Neural progenitor cell (in vitro differentiated cells): ENCODE measurements at regions not wholly inside any gene's neighbourhood (a gene's known extent, or its start where the extent isn't known, plus 50 kb on each side); places are given as distances from the start of the nearest gene placed in this dataset.

ENCODE experiments used
- DNase-seq: peaks from one replicate; pipeline ENCODE4 v3.0.0-alpha.2; 2016; ENCODE audit warnings: low spot score
- H2AFZ ChIP-seq: fragments of 200-600 bp; sonication (generic); replicated peaks from 2 replicates; pipeline ENCODE4 v1.6.1; 2016; ENCODE audit warnings: antibody characterized with exemption
- H3F3A ChIP-seq: fragments of 200-600 bp; sonication (generic); 2 replicates; pipeline ENCODE4 v1.6.1; 2016; ENCODE audit warnings: antibody characterized with exemption, low read depth
- H3K27ac ChIP-seq: fragments of 200-600 bp; sonication (generic); 2 replicates; pipeline ENCODE4 v1.5.1; 2016; ENCODE audit warnings: mild to moderate bottlenecking
- H3K27me3 ChIP-seq: fragments of 200-600 bp; sonication (generic); 2 replicates; pipeline ENCODE4 v1.6.1; 2016; ENCODE audit warnings: mild to moderate bottlenecking, moderate library complexity
- H3K36me3 ChIP-seq: fragments of 200-600 bp; sonication (generic); 2 replicates; pipeline ENCODE4 v1.5.1; 2016
- H3K4me1 ChIP-seq: fragments of 200-600 bp; sonication (generic); 2 replicates; pipeline ENCODE4 v1.6.1; 2016; ENCODE audit warnings: mixed run types
- H3K4me2 ChIP-seq: fragments of 200-600 bp; sonication (generic); 2 replicates; pipeline ENCODE4 v1.6.1; 2016
- H3K4me3 ChIP-seq: fragments of 200-600 bp; sonication (generic); 2 replicates; pipeline ENCODE4 v1.5.1; 2016
- H3K79me2 ChIP-seq: fragments of 200-600 bp; sonication (generic); 2 replicates; pipeline ENCODE4 v1.6.1; 2016; ENCODE audit warnings: low read depth
- H3K9ac ChIP-seq: fragments of 200-600 bp; sonication (generic); 2 replicates; pipeline ENCODE4 v1.6.1; 2016
- H3K9me3 ChIP-seq: fragments of 200-600 bp; sonication (generic); 2 replicates; pipeline ENCODE4 v1.5.1; 2016; ENCODE audit warnings: low read depth
- H4K20me1 ChIP-seq: fragments of 200-600 bp; sonication (generic); 2 replicates; pipeline ENCODE4 v1.6.1; 2016; ENCODE audit warnings: low read depth
- H3K27ac Mint-ChIP-seq: 3 replicates; pipeline ENCODE4 v1.8.0; 2021; ENCODE audit warnings: mixed read lengths
- H3K27me3 Mint-ChIP-seq: 2 replicates; pipeline ENCODE4 v1.8.0; 2022; ENCODE audit warnings: low read depth, mild to moderate bottlenecking, inconsistent platforms, moderate library complexity, mixed read lengths; ENCODE audit not compliant: insufficient read depth
- H3K36me3 Mint-ChIP-seq: 3 replicates; pipeline ENCODE4 v1.8.0; 2021; ENCODE audit warnings: mixed read lengths
- H3K4me1 Mint-ChIP-seq: 3 replicates; pipeline ENCODE4 v1.8.0; 2021; ENCODE audit warnings: mixed read lengths
- H3K4me3 Mint-ChIP-seq: 3 replicates; pipeline ENCODE4 v1.8.0; 2021; ENCODE audit warnings: mild to moderate bottlenecking, moderate library complexity, mixed read lengths
- H3K9me3 Mint-ChIP-seq: 3 replicates; pipeline ENCODE4 v1.8.0; 2020; ENCODE audit warnings: mixed read lengths
- CTCF ChIP-seq: fragments of 200-600 bp; sonication (generic); IDR thresholded peaks from 2 replicates; pipeline ENCODE4 v1.5.1; 2017; ENCODE audit warnings: antibody characterized with exemption, mild to moderate bottlenecking
- EZH2 ChIP-seq: fragments of 200-600 bp; sonication (generic); IDR thresholded peaks from 2 replicates; pipeline ENCODE4 v1.6.1; 2017; ENCODE audit warnings: antibody characterized with exemption, mild to moderate bottlenecking, moderate library complexity
- EZH2phosphoT487 ChIP-seq: fragments of 200-600 bp; sonication (generic); IDR thresholded peaks from 2 replicates; pipeline ENCODE4 v1.6.1; 2017; ENCODE audit warnings: antibody characterized with exemption

- Histone ChIP-seq H2AFZ (no peak overlapping the region), H3K27ac (no peak overlapping the region), H3K4me3 (no peak overlapping the region), H3K9ac (no peak overlapping the region), H3K36me3 (no peaks in the 10 kb centered on the region), H3K4me1 (no peaks in the 10 kb centered on the region), H3K4me2 (no peak overlapping the region), H3F3A (no peaks in the 10 kb centered on the region), H4K20me1 (no peaks in the 10 kb centered on the region), H3K27me3 (no peaks in the 10 kb centered on the region), H3K9me3 (no peaks in the 10 kb centered on the region), H3K79me2 (no peaks in the 10 kb centered on the region)
- TF ChIP-seq CTCF = no peak
- H3K4me1 Mint-ChIP-seq = no peaks in the 10 kb centered on the region
- no peak for DNase-seq
- H3K4me3 Mint-ChIP-seq = no peak overlapping the region
- no peaks in the 10 kb centered on the region for H3K27me3 Mint-ChIP-seq
- no peaks in the 10 kb centered on the region for H3K9me3 Mint-ChIP-seq
- H3K36me3 Mint-ChIP-seq = no peaks in the 10 kb centered on the region
- H3K27ac Mint-ChIP-seq = no peak overlapping the region
Observed at GRCh38 chr12:73547421-73547820, 990.2 kb upstream of the ATXN7L3B start.

- no peaks in the 10 kb centered on the region for H3K27me3 Mint-ChIP-seq
- no peak for TF ChIP-seq EZH2
- Histone ChIP-seq H3K4me1 (no peaks in the 10 kb centered on the region), H3K9ac (no peak overlapping the region), H3K27me3 (no peaks in the 10 kb centered on the region), H3F3A (no peaks in the 10 kb centered on the region), H3K9me3 (no peaks in the 10 kb centered on the region), H3K27ac (no peak overlapping the region), H4K20me1 (no peaks in the 10 kb centered on the region), H3K4me3 (no peak overlapping the region), H3K4me2 (no peak overlapping the region), H3K36me3 (no peaks in the 10 kb centered on the region), H3K79me2 (no peaks in the 10 kb centered on the region), H2AFZ (no peak overlapping the region)
- no peak for DNase-seq
- H3K27ac Mint-ChIP-seq = no peak overlapping the region
- H3K36me3 Mint-ChIP-seq = no peaks in the 10 kb centered on the region
- H3K9me3 Mint-ChIP-seq = no peaks in the 10 kb centered on the region
- H3K4me1 Mint-ChIP-seq = no peaks in the 10 kb centered on the region
- H3K4me3 Mint-ChIP-seq = no peak overlapping the region
Observed at GRCh38 chr12:73585136-73585535, 952.5 kb upstream of the ATXN7L3B start.

GRCh38 chr12:73589220-73589619 lies 948.4 kb upstream of the ATXN7L3B start:
- Histone ChIP-seq H3K27ac (no peak overlapping the region), H3K79me2 (no peaks in the 10 kb centered on the region), H3K9ac (no peak overlapping the region), H3K4me2 (no peak overlapping the region), H3K9me3 (no peaks in the 10 kb centered on the region), H3K36me3 (no peaks in the 10 kb centered on the region), H3K4me3 (no peak overlapping the region), H2AFZ (no peak overlapping the region), H3K27me3 (no peaks in the 10 kb centered on the region), H3K4me1 (no peaks in the 10 kb centered on the region), H3F3A (no peaks in the 10 kb centered on the region), H4K20me1 (no peaks in the 10 kb centered on the region)
- TF ChIP-seq EZH2 = no peak
- no peak for TF ChIP-seq EZH2phosphoT487
- TF ChIP-seq CTCF = no peak
- no peaks in the 10 kb centered on the region for H3K9me3 Mint-ChIP-seq
- no peaks in the 10 kb centered on the region for H3K27me3 Mint-ChIP-seq
- no peaks in the 10 kb centered on the region for H3K36me3 Mint-ChIP-seq
- no peaks in the 10 kb centered on the region for H3K4me1 Mint-ChIP-seq
- DNase-seq = no peak
- H3K27ac Mint-ChIP-seq = no peak overlapping the region
- H3K4me3 Mint-ChIP-seq = no peak overlapping the region

- H3F3A ChIP-seq = no peaks in the 10 kb centered on the region
- H3K4me2 ChIP-seq = no peak overlapping the region
- H3K36me3 Mint-ChIP-seq = no peaks in the 10 kb centered on the region
- TF ChIP-seq EZH2phosphoT487 (no peak), EZH2 (no peak), CTCF (no peak)
- no peaks in the 10 kb centered on the region for H3K79me2 ChIP-seq
- no peak overlapping the region for H2AFZ ChIP-seq
- H3K4me1 ChIP-seq = peaks cover 20% of the 10 kb centered on the region
- peaks cover 3% of the 10 kb centered on the region for H3K4me1 Mint-ChIP-seq
- no peaks in the 10 kb centered on the region for H3K36me3 ChIP-seq
- H3K27me3 ChIP-seq = no peaks in the 10 kb centered on the region
- no peaks in the 10 kb centered on the region for H4K20me1 ChIP-seq
- no peak overlapping the region for H3K4me3 Mint-ChIP-seq
- H3K27ac ChIP-seq = no peak overlapping the region
- no peaks in the 10 kb centered on the region for H3K9me3 ChIP-seq
- H3K27ac Mint-ChIP-seq = no peak overlapping the region
- no peak overlapping the region for H3K4me3 ChIP-seq
- H3K9ac ChIP-seq = no peak overlapping the region
- H3K9me3 Mint-ChIP-seq = no peaks in the 10 kb centered on the region
- no peaks in the 10 kb centered on the region for H3K27me3 Mint-ChIP-seq
- DNase-seq = no peak
Observed at GRCh38 chr12:73598626-73599025, 939.0 kb upstream of the ATXN7L3B start.
